Stomach (tissue), 8 donors: ENCODE measurements at regions not wholly inside any gene's neighbourhood (a gene's known extent, or its start where the extent isn't known, plus 50 kb on each side); places are given as distances from the start of the nearest gene placed in this dataset.
A peak's percentile ranks its signal among the peaks of the same experiment; 100 is the strongest.

Source experiments
- DNase-seq, 2 donors: peaks; one replicate each; pipeline versions ENCODE4 v3.0.0 to v3.0.0-alpha.2; 2013 to 2019
- H3K27ac ChIP-seq, 5 donors: fragments of 200-600 bp in 4 of 5; sonication (generic) in 4 of 5; one replicate each; pipeline ENCODE4 v1.5.1; 2013 to 2019; ENCODE audit warnings: mild to moderate bottlenecking in 1 of 5, moderate library complexity in 1 of 5
- H3K27me3 ChIP-seq, 3 donors: fragments of 200-600 bp; sonication (generic); one replicate each; pipeline ENCODE4 v1.5.1; 2017 to 2019; ENCODE audit warnings: mixed run types in 1 of 3
- H3K36me3 ChIP-seq, 4 donors: fragments of 200-600 bp; sonication (generic); 1 replicate in 3 of 4; 2 replicates in 1 of 4; pipeline ENCODE4 v1.5.1; 2016 to 2019
- H3K4me1 ChIP-seq, 4 donors: fragments of 200-600 bp; sonication (generic); one replicate each; pipeline ENCODE4 v1.5.1; 2016 to 2019
- H3K4me3 ChIP-seq, 4 donors: fragments of 200-600 bp; sonication (generic) in 3 of 4; one replicate each; pipeline ENCODE4 v1.5.1; 2016 to 2019; ENCODE audit warnings: mild to moderate bottlenecking in 1 of 4
- H3K9me3 ChIP-seq, 4 donors: fragments of 200-600 bp; sonication (generic); one replicate each; pipeline ENCODE4 v1.5.1; 2016 to 2019
- CTCF ChIP-seq, 7 experiments: fragments of 450-650 bp in 4 of 7; fragments of 200-600 bp in 3 of 7; sonication (generic) in 3 of 7; IDR thresholded peaks; one replicate each; pipeline ENCODE4 v1.5.1; 2016 to 2019; ENCODE audit warnings: antibody characterized with exemption in 7 of 7, control low read depth in 2 of 7, mild to moderate bottlenecking in 1 of 7
- EP300 ChIP-seq: sonication (generic); formaldehyde crosslinking; IDR thresholded peaks from one replicate; pipeline ENCODE4 v1.6.1; 2017; ENCODE audit warnings: antibody characterized with exemption
- POLR2A ChIP-seq, 4 donors: fragments of 450-650 bp; IDR thresholded peaks; one replicate each; pipeline ENCODE4 v1.6.1; 2016; ENCODE audit warnings: antibody characterized with exemption in 4 of 4, control low read depth in 2 of 4, mild to moderate bottlenecking in 1 of 4, moderate library complexity in 1 of 4
- POLR2AphosphoS5 ChIP-seq, 3 donors: sonication (generic); formaldehyde crosslinking; IDR thresholded peaks; one replicate each; pipeline ENCODE4 v1.6.1; 2016; ENCODE audit warnings: antibody characterized with exemption in 3 of 3
- WGBS, 5 donors: extraction: QIAGEN DNeasy Blood & Tissue Kit in 3 of 5; methylation state at CpG; one replicate each; pipeline versions ENCODE4 v1.1.5 to v1.1.7; 2013 to 2018; 5-methylcytosine and 5-hydroxymethylcytosine counted together
- intact Hi-C: fragments of 100-400 bp; cut with DNase I; formaldehyde crosslinking; loops from one replicate; pipeline ENCODE4 v1.15.1; 2023; ENCODE audit warnings: low total_unique reads
- donor health status: healthy with polysubstance abuse.
- donor health status: Bipolar disorder and iron deficiency.
- donor health status: healthy.

- Histone ChIP-seq H3K27me3 (no peaks in the 10 kb centered on the region), H3K9me3 (no peaks in the 10 kb centered on the region), H3K27ac (no peak overlapping the region), H3K4me3 (no peak overlapping the region), H3K36me3 (no peaks in the 10 kb centered on the region), H3K4me1 (no peaks in the 10 kb centered on the region)
- 59 to 72% (median 69%) methylated on average over 2 of the region's 2 CpGs for WGBS, 5 donors
- intact Hi-C loops, result no loop called here
- TF ChIP-seq POLR2A (IDR thresholded peaks at IDR 0.05), result no peak
- TF ChIP-seq POLR2AphosphoS5 (IDR thresholded peaks at IDR 0.05), result no peak
- TF ChIP-seq CTCF (IDR thresholded peaks at IDR 0.05), result no peak
- no peak for TF ChIP-seq EP300
- DNase-seq, result no peak
Observed at GRCh38 chr21:18152371-18152770, 92.3 kb upstream of the CHODL start.

GRCh38 chr21:18151046-18151445 is 93.6 kb upstream of the CHODL start:
- H3K27ac ChIP-seq, result no peak overlapping the region
- H3K4me3 ChIP-seq, result no peak overlapping the region
- intact Hi-C loops, result no loop called here
- H3K9me3 ChIP-seq, result no peaks in the 10 kb centered on the region
- WGBS, 5 donors, result 92 to 94% (median 94%) methylated on average over 4 to 5 of the region's 5 CpGs
- DNase-seq, result no peak
- TF ChIP-seq POLR2AphosphoS5 (IDR thresholded peaks at IDR 0.05), result no peak
- TF ChIP-seq POLR2A (IDR thresholded peaks at IDR 0.05), result no peak
- no peak for TF ChIP-seq CTCF (IDR thresholded peaks at IDR 0.05)
- no peak for TF ChIP-seq EP300
- no peaks in the 10 kb centered on the region for H3K27me3 ChIP-seq
- no peaks in the 10 kb centered on the region for H3K4me1 ChIP-seq
- H3K36me3 ChIP-seq, result no peaks in the 10 kb centered on the region

DNA sequence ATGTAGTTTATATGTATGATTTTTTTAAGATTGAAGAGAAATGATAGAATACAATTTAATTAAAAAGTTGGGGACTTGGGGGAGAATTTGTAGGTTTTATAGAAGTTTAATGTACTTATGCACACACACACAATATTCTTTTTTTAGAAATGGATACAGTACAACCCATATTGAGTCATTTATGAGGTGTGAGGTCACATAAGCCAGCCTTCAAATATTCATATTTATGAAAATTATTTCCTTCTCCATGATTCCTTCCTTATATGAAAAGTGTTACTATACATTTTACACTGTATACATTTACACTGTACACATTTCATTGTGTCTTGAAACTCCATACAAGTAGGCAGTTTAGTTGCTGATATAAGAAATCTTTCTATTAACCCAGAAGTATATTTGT is 96.2 kb upstream of the CHODL start:
- intact Hi-C loops, result no loop called here
- no peak for TF ChIP-seq EP300
- no peak for TF ChIP-seq CTCF (IDR thresholded peaks at IDR 0.05)
- TF ChIP-seq POLR2AphosphoS5 (IDR thresholded peaks at IDR 0.05), result no peak
- TF ChIP-seq POLR2A (IDR thresholded peaks at IDR 0.05), result no peak
- no peak overlapping the region for H3K4me3 ChIP-seq

DNA sequence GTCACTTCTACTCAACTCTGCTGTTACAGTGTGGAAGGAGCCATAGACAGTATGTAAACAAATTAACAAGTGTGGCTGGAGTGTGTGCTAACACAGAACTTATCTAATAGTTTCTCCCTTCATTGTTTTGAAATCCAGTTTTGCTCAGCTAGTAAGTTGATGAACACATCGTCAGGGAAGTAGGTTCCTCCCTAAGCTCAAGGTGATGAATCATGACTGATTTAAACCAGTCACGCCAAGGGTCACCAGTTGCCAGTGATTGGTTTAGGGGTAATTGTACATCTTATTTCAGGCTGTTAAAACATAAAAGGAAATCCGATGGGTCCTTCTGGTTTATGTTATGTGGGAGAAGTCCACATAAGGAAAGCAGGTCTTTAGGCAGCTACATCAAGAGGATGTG is 97.0 kb upstream of the CHODL start:
- intact Hi-C loops, result no loop called here
- no peak overlapping the region for H3K27ac ChIP-seq
- no peaks in the 10 kb centered on the region for H3K36me3 ChIP-seq
- no peaks in the 10 kb centered on the region for H3K9me3 ChIP-seq
- H3K4me1 ChIP-seq, result no peaks in the 10 kb centered on the region
- WGBS, 5 donors, result 49 to 58% (median 54%) methylated on average over 3 of the region's 3 CpGs
- no peaks in the 10 kb centered on the region for H3K27me3 ChIP-seq
- no peak overlapping the region for H3K4me3 ChIP-seq
- peak in 1 of 2 donors; percentile 5 for DNase-seq
- TF ChIP-seq CTCF (IDR thresholded peaks at IDR 0.05), result no peak
- no peak for TF ChIP-seq EP300
- no peak for TF ChIP-seq POLR2AphosphoS5 (IDR thresholded peaks at IDR 0.05)
- no peak for TF ChIP-seq POLR2A (IDR thresholded peaks at IDR 0.05)

More for the DNA sequence above, 96.2 kb upstream of the CHODL start:
- Histone ChIP-seq H3K4me1 (no peaks in the 10 kb centered on the region), H3K36me3 (no peaks in the 10 kb centered on the region), H3K27ac (no peak overlapping the region), H3K27me3 (no peaks in the 10 kb centered on the region), H3K9me3 (no peaks in the 10 kb centered on the region)
- no peak for DNase-seq

DNA sequence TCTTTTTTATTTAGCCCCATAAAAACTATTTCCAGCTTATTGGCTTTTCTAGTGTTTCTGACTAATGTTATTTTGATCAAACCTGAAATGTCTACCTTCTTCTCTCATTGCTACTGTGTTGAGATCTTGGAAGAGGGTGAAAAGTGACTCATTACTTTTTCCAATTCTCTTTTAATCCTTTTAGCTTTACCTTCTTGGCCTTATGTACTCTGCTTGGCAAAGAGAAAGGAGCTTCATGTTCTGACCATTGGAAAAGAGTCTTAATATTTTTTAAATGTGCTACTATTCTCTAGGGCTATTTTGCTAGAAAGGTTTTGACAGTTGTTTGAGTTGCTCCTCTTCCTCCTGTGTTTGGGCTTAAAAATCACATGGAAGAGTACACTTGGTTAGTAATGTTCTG is 97.8 kb upstream of the CHODL start:
- Histone ChIP-seq H3K27ac (no peak overlapping the region), H3K36me3 (no peaks in the 10 kb centered on the region), H3K27me3 (no peaks in the 10 kb centered on the region), H3K4me1 (no peaks in the 10 kb centered on the region), H3K4me3 (no peak overlapping the region), H3K9me3 (no peaks in the 10 kb centered on the region)
- intact Hi-C loops, result no loop called here
- no peak for DNase-seq
- TF ChIP-seq EP300 (no peak), CTCF (IDR thresholded peaks at IDR 0.05) (no peak), POLR2AphosphoS5 (IDR thresholded peaks at IDR 0.05) (no peak), POLR2A (IDR thresholded peaks at IDR 0.05) (no peak)
